Stomach smooth muscle (tissue), 2 donors: ENCODE measurements at regions not wholly inside any gene's neighbourhood (a gene's known extent, or its start where the extent isn't known, plus 50 kb on each side); places are given as distances from the start of the nearest gene placed in this dataset.

ENCODE experiments used
- H3K27ac ChIP-seq: one replicate; pipeline ENCODE4 v1.7.0; 2013; ENCODE audit warnings: mild to moderate bottlenecking, low read length, inconsistent platforms
- H3K27me3 ChIP-seq, 2 donors: one replicate each; pipeline ENCODE4 v1.7.0; 2013; ENCODE audit warnings: low read length in 2 of 2; ENCODE audit not compliant: insufficient read depth in 2 of 2, control insufficient read depth in 1 of 2
- H3K36me3 ChIP-seq, 2 donors: one replicate each; pipeline ENCODE4 v1.7.0; 2013; ENCODE audit warnings: low read length in 2 of 2; ENCODE audit not compliant: control insufficient read depth in 2 of 2, insufficient read depth in 2 of 2
- H3K4me1 ChIP-seq: one replicate; pipeline ENCODE4 v1.7.0; 2013; ENCODE audit warnings: low read length; ENCODE audit not compliant: control insufficient read depth, insufficient read depth
- H3K4me3 ChIP-seq, 2 donors: one replicate each; pipeline ENCODE4 v1.7.0; 2013; ENCODE audit warnings: low read length in 2 of 2
- H3K9ac ChIP-seq, 2 donors: one replicate each; pipeline ENCODE4 v1.7.0; 2013; ENCODE audit warnings: low read length in 2 of 2, mild to moderate bottlenecking in 1 of 2
- H3K9me3 ChIP-seq, 2 donors: one replicate each; pipeline ENCODE4 v1.7.0; 2013; ENCODE audit warnings: low read length in 2 of 2; ENCODE audit not compliant: control insufficient read depth in 2 of 2
- donor health status: healthy.
- donor health status: Pancreatic carcinoma.

- H3K36me3 ChIP-seq: no peaks in the 10 kb centered on the region
- no peak overlapping the region for H3K27ac ChIP-seq
- H3K27me3 ChIP-seq: no peaks in the 10 kb centered on the region
- no peaks in the 10 kb centered on the region for H3K4me1 ChIP-seq
- H3K4me3 ChIP-seq: no peak overlapping the region
- H3K9me3 ChIP-seq: no peaks in the 10 kb centered on the region
- no peak overlapping the region for H3K9ac ChIP-seq
Observed at GRCh38 chr13:79782541-79783205, 301.7 kb downstream of the NDFIP2 start.

GRCh38 chr13:79781829-79782540 is 301.0 kb downstream of the NDFIP2 start:
- H3K4me3 ChIP-seq: no peak overlapping the region

GRCh38 chr13:79780240-79780639 is 299.3 kb downstream of the NDFIP2 start:
- Histone ChIP-seq H3K27me3 (no peaks in the 10 kb centered on the region), H3K9me3 (no peaks in the 10 kb centered on the region), H3K36me3 (no peaks in the 10 kb centered on the region), H3K27ac (no peak overlapping the region), H3K4me1 (no peaks in the 10 kb centered on the region), H3K9ac (no peak overlapping the region), H3K4me3 (peak overlapping the region in 1 of 2 donors; percentile 23)

More at GRCh38 chr13:79781829-79782540, 301.0 kb downstream of the NDFIP2 start:
- no peaks in the 10 kb centered on the region for H3K27me3 ChIP-seq
- no peaks in the 10 kb centered on the region for H3K9me3 ChIP-seq
- no peak overlapping the region for H3K9ac ChIP-seq
- no peak overlapping the region for H3K27ac ChIP-seq
- no peaks in the 10 kb centered on the region for H3K36me3 ChIP-seq
- H3K4me1 ChIP-seq: no peaks in the 10 kb centered on the region

DNA sequence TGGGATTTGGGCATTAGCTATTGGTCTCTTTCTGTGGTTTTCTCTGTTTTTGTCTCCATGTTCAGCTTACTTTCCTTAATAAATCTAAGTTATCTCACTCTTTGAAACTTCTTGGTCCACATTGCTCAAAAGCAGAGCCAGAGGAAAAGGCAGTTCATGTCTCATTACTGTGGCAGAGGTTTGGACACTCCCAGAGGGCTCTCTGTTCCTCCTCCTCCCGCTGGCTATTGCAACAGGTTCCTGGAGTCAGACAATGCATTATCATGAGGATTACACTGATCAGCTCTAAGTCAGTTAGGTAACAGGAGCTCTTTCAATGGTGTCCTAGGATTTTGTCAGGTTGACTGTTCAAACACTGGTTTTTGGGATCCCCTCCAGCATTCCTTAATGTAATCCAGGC is 298.8 kb downstream of the NDFIP2 start:
- H3K9ac ChIP-seq: no peak overlapping the region
- no peaks in the 10 kb centered on the region for H3K36me3 ChIP-seq
- H3K27ac ChIP-seq: no peak overlapping the region
- H3K9me3 ChIP-seq: no peaks in the 10 kb centered on the region
- H3K27me3 ChIP-seq: no peaks in the 10 kb centered on the region
- no peaks in the 10 kb centered on the region for H3K4me1 ChIP-seq
- H3K4me3 ChIP-seq: peak overlapping the region in 1 of 2 donors; percentile 23

GRCh38 chr13:79778741-79779460 is 297.9 kb downstream of the NDFIP2 start:
- Histone ChIP-seq H3K4me3 (no peak overlapping the region), H3K36me3 (no peaks in the 10 kb centered on the region), H3K27ac (no peak overlapping the region), H3K9ac (no peak overlapping the region), H3K27me3 (no peaks in the 10 kb centered on the region), H3K4me1 (no peaks in the 10 kb centered on the region), H3K9me3 (no peaks in the 10 kb centered on the region)

DNA sequence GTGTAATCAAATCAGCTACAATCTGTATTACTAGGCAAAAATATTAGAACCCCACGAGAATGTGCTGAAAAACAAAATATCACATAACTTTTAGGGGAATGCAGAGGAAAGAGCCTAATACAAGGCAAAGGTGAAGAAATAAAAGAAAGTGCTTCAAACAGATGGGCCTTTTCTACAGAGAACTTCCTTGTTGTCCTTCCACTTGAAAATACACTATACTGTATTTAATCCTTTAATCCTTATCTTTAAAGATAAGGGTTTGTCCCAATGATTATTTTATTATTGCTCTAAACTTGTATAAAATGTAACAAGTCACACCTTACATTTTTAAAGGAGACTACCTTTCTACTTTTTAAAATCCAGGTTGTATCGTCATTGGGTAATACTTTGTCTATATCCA is 296.5 kb downstream of the NDFIP2 start:
- Histone ChIP-seq H3K9ac (no peak overlapping the region), H3K9me3 (no peaks in the 10 kb centered on the region), H3K36me3 (no peaks in the 10 kb centered on the region), H3K27ac (no peak overlapping the region), H3K4me1 (no peaks in the 10 kb centered on the region), H3K4me3 (no peak overlapping the region), H3K27me3 (no peaks in the 10 kb centered on the region)

- no peaks in the 10 kb centered on the region for H3K27me3 ChIP-seq
- no peak overlapping the region for H3K4me3 ChIP-seq
- no peaks in the 10 kb centered on the region for H3K4me1 ChIP-seq
- H3K9ac ChIP-seq: no peak overlapping the region
- no peaks in the 10 kb centered on the region for H3K36me3 ChIP-seq
- H3K9me3 ChIP-seq: peaks cover 0 to 1% of the 10 kb centered on the region in 2 donors
- H3K27ac ChIP-seq: no peak overlapping the region
Observed at GRCh38 chr13:79776531-79777295, 295.8 kb downstream of the NDFIP2 start.

GRCh38 chr13:79775830-79776229 is 294.9 kb downstream of the NDFIP2 start:
- peaks cover 0 to 3% of the 10 kb centered on the region in 2 donors for H3K9me3 ChIP-seq
- no peak overlapping the region for H3K4me3 ChIP-seq
- H3K27ac ChIP-seq: no peak overlapping the region
- H3K27me3 ChIP-seq: no peaks in the 10 kb centered on the region
- no peaks in the 10 kb centered on the region for H3K4me1 ChIP-seq
- H3K9ac ChIP-seq: no peak overlapping the region
- no peaks in the 10 kb centered on the region for H3K36me3 ChIP-seq

DNA sequence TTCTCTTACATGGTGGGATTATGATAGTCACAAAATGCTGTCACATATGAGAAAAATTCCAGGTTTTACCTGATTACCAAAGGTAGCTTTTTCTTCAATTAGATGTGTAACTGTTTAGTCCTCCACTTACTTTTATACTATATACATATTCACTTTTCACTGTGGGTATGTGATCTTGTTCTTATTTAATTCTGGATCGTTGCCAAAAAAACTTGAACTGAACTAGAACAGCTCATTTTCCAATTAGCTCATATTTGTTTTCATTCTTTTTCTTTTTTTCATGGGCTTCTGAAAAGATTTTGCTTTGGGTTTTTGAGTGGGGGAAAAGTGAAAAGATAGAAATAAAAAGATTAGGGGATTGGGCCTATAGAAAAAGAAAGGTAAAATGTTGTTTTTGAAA is 291.9 kb downstream of the NDFIP2 start:
- Histone ChIP-seq H3K27me3 (no peaks in the 10 kb centered on the region), H3K4me1 (no peaks in the 10 kb centered on the region), H3K9ac (no peak overlapping the region), H3K4me3 (no peak overlapping the region), H3K27ac (no peak overlapping the region), H3K36me3 (no peaks in the 10 kb centered on the region), H3K9me3 (peaks cover 0 to 3% of the 10 kb centered on the region in 2 donors)

GRCh38 chr13:79771493-79771892 is 290.5 kb downstream of the NDFIP2 start:
- no peak overlapping the region for H3K4me3 ChIP-seq
- H3K36me3 ChIP-seq: no peaks in the 10 kb centered on the region
- no peak overlapping the region for H3K9ac ChIP-seq
- H3K9me3 ChIP-seq: peaks cover 0 to 3% of the 10 kb centered on the region in 2 donors
- no peaks in the 10 kb centered on the region for H3K27me3 ChIP-seq
- H3K27ac ChIP-seq: no peak overlapping the region
- H3K4me1 ChIP-seq: no peaks in the 10 kb centered on the region
